BE2C (cell line): ENCODE measurements at regions not wholly inside any gene's neighbourhood (a gene's known extent, or its start where the extent isn't known, plus 50 kb on each side); places are given as distances from the start of the nearest gene placed in this dataset.

Source experiments
- DNase-seq: peaks from one replicate; pipeline ENCODE4 v3.0.0-alpha.2; 2020
- H3K27me3 ChIP-seq: fragments of 250-450 bp; sonication (Bioruptor Pico); 2 replicates; pipeline ENCODE4 v1.5.1; 2020; ENCODE audit warnings: mild to moderate bottlenecking
- H3K36me3 ChIP-seq: fragments of 250-450 bp; sonication (Bioruptor Pico); 2 replicates; pipeline ENCODE4 v1.5.1; 2020; ENCODE audit warnings: mild to moderate bottlenecking
- H3K4me1 ChIP-seq: fragments of 250-450 bp; sonication (Bioruptor Pico); 2 replicates; pipeline ENCODE4 v1.5.1; 2020
- H3K4me3 ChIP-seq: 2 replicates; pipeline ENCODE4 v1.5.1; 2011; ENCODE audit warnings: low read depth, low read length
- H3K9me3 ChIP-seq: fragments of 250-450 bp; sonication (Bioruptor Pico); 2 replicates; pipeline ENCODE4 v1.5.1; 2020
- TF ChIP-seq, protein P1 (sequence below): IDR thresholded peaks from 2 replicates; pipeline ENCODE4 v1.5.1; 2012; ENCODE audit warnings: mild to moderate bottlenecking, low read depth, low read length

DNA sequence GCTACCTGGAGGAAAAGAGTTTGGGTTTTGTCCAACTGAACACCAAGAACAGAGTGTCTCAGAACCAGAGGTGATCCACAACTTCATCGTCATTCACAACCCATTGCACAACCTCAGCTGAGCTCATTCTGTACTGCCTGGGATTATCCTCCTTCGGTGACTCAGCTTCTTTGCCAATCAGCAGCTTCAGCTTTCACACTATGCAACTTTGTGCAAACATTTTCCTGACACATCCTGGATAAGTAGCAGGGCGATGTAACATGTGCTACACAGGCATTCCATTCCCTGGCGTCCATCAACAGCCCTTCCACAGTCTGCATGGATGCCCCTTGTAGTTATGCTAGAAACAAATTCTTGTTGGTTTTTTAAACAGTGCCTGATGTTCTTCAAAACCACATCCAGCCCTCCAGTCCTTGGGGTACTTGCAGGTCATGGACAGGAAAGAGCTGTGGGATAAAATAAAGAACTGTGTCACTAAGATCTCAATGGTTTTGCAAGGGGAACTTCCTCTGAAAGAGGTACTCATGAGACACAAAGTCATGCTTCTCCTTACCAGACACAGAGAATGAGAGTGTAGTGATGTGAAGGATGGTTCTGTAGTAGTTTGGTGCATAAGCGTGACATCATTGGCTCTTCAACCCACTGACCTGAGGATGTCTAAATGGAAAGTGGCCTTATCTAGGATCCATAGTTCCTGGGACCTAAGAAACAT is 478.5 kb downstream of the KIF20B start:
- TF ChIP-seq, protein P1, sequence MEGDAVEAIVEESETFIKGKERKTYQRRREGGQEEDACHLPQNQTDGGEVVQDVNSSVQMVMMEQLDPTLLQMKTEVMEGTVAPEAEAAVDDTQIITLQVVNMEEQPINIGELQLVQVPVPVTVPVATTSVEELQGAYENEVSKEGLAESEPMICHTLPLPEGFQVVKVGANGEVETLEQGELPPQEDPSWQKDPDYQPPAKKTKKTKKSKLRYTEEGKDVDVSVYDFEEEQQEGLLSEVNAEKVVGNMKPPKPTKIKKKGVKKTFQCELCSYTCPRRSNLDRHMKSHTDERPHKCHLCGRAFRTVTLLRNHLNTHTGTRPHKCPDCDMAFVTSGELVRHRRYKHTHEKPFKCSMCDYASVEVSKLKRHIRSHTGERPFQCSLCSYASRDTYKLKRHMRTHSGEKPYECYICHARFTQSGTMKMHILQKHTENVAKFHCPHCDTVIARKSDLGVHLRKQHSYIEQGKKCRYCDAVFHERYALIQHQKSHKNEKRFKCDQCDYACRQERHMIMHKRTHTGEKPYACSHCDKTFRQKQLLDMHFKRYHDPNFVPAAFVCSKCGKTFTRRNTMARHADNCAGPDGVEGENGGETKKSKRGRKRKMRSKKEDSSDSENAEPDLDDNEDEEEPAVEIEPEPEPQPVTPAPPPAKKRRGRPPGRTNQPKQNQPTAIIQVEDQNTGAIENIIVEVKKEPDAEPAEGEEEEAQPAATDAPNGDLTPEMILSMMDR = no peak
- no peak for DNase-seq
- no peaks in the 10 kb centered on the region for H3K9me3 ChIP-seq

DNA sequence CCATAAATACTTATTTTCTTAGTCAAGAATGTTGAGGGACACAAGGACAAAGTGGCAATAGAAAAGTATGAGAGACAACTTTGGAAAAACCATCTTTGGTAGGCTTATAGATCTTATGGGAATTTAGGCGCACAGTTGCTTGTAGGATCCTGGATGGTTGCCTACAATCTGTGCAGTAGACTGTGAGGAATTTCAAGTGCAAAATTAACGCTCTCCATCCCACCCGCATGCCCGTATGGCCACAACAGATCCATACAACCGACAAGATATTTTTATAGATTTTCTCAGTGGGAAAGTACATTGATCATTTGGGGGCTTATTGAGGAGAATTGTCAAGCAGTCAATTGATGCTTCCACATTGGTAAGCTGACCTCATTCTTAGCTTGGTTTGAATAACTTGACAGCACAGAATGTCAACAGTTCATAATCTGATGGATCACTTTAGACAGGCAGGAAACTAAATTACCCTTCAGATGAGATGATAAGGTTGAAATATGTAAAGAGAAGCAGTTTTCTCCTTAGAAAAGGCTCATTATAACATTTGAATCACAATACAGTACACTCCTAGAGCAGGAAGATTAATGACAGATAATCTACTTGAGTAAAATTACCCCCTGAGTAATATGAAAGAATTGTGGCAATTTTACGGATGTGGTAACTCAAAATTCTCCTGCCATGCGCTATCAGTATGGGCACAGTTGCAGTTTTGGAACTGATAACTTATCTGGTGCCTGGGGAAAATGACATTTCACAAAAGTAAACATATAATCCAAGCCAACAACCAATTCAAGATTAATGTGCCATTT is 479.7 kb downstream of the KIF20B start:
- Histone ChIP-seq H3K4me1 (no peaks in the 10 kb centered on the region), H3K9me3 (no peaks in the 10 kb centered on the region), H3K27me3 (no peaks in the 10 kb centered on the region), H3K4me3 (no peak overlapping the region), H3K36me3 (no peaks in the 10 kb centered on the region)
- TF ChIP-seq, protein P1 = no peak
- no peak for DNase-seq

More for the DNA sequence above, 478.5 kb downstream of the KIF20B start:
- no peaks in the 10 kb centered on the region for H3K36me3 ChIP-seq
- no peak overlapping the region for H3K4me3 ChIP-seq
- no peaks in the 10 kb centered on the region for H3K4me1 ChIP-seq
- no peaks in the 10 kb centered on the region for H3K27me3 ChIP-seq

DNA sequence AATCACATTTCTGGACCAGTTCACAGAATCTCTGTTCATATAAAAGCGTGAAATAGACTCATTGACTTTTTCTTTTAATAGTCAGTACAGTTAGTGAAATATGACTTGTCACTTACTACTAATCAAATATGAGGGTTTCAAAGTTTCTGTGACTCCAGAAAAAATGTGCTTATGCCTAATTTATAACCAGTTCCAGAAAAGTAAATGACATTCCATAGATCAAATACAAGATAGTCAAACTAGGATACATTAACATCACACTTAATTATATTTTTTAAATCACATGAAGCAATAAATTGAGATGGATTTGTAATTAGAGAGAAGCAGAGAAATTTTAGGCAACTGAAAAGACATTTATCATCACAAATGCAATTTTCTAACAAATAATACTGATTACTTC is 491.4 kb downstream of the KIF20B start:
- TF ChIP-seq, protein P1 = no peak
- no peaks in the 10 kb centered on the region for H3K9me3 ChIP-seq
- no peaks in the 10 kb centered on the region for H3K36me3 ChIP-seq
- H3K4me3 ChIP-seq = no peak overlapping the region
- H3K27me3 ChIP-seq = no peaks in the 10 kb centered on the region
- H3K4me1 ChIP-seq = no peaks in the 10 kb centered on the region
- DNase-seq = no peak

DNA sequence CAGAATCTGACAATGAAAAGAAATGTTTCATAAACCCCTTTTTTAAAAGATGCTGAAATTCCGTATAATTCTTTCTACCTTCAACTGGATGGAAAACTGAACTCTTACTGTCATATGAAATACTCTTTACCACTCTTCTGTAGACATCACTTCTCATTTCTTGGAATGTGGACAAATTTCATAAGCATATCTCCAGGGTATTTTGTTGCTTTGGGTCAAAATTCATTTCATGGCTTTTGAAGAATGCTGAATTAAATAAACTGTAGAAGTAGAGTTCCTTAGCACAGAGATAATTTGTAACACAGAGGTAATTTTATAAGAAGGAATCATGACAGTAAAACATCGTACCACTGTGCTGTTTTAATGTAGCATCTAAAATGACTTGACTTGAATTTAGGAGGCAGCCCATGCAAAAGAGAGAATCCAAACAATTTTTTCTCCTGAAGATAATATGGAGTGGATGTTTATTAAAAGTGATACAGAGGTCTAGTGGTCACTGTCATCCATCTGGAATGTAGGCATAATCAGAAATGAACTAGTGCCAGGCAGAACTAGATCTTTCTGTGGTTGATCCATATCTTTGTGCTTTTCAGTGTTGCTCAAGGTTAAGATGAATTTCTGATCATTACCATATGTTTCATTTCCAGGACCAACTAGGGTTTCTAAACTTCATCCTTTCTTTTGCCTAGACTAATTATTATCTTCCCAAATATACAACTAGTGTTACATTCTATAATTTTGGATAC is 492.0 kb downstream of the KIF20B start:
- no peaks in the 10 kb centered on the region for H3K27me3 ChIP-seq
- H3K9me3 ChIP-seq = no peaks in the 10 kb centered on the region
- no peak overlapping the region for H3K4me3 ChIP-seq
- no peaks in the 10 kb centered on the region for H3K4me1 ChIP-seq
- DNase-seq = no peak
- TF ChIP-seq, protein P1 = no peak
- H3K36me3 ChIP-seq = no peaks in the 10 kb centered on the region

DNA sequence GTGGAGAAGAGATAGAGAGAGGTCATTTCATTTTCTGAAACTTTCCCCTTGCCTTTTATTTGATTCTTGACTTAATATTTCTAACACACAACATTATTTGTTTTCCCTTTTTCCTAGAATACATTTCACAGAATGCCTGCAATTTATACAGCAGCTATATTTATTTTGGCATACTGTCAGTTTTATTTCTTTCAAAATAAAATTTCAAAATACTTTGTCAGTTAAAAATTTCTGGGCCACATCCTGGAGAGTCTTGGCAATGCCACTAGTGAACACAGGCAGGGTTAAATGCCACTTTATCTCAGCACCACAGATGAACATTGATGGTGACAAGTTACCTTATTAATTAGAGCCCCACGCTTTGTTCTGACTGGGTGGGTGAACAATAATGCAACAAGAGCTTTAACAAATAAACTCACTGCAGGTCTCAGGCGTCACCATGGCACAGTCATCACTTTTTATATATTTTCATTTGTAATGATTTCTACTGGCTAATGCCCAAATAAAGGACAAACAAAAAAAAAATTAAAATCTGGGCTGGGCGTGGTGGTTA is 494.0 kb downstream of the KIF20B start:
- DNase-seq = no peak
- Histone ChIP-seq H3K9me3 (no peaks in the 10 kb centered on the region), H3K4me3 (no peak overlapping the region), H3K4me1 (no peaks in the 10 kb centered on the region), H3K27me3 (no peaks in the 10 kb centered on the region), H3K36me3 (no peaks in the 10 kb centered on the region)
- TF ChIP-seq, protein P1 = no peak
